GM12878 (cell line): ENCODE measurements at regions not wholly inside any gene's neighbourhood (a gene's known extent, or its start where the extent isn't known, plus 50 kb on each side); places are given as distances from the start of the nearest gene placed in this dataset.

Experiments
- ATAC-seq: fragments of 200-7000 bp; cut with Tn5 transposase; 3 replicates; pipeline ENCODE4 v1.9.1; 2020; ENCODE audit warnings: mild to moderate bottlenecking, moderate library complexity
- BruUV-seq: library from RNA; stranded (reverse); fragments of 400-500 nt; replicated peaks from 2 replicates; lab custom pipeline; 2021; lab: Mats Ljungman, UMichigan
- CTCF ChIA-PET: fragments of 300-600 bp; sonication (Branson Sonifier 250); formaldehyde crosslinking; extraction: SDS; loops from one replicate; lab custom pipeline; 2021; ENCODE audit warnings: inconsistent platforms; lab: Yijun Ruan, JAX
- POLR2A ChIA-PET: fragments of 350-600 bp; formaldehyde crosslinking; extraction: SDS; loops from one replicate; lab custom pipeline; 2021; ENCODE audit warnings: inconsistent platforms; lab: Charles Lee
- RAD21 ChIA-PET: fragments of 300-600 bp; sonication (Branson Sonifier 250); formaldehyde crosslinking; loops from one replicate; lab custom pipeline; 2023; ENCODE audit warnings: antibody characterized with exemption; ENCODE audit not compliant: unreplicated experiment; lab: Charles Lee
- SMC1A ChIA-PET: fragments of 300-600 bp; sonication (Branson Sonifier 250); formaldehyde crosslinking; loops from one replicate; lab custom pipeline; 2023; ENCODE audit not compliant: unreplicated experiment, uncharacterized antibody; lab: Charles Lee
- DNase-seq: peaks from one replicate; pipeline ENCODE4 v3.0.0-alpha.2; 2011; ENCODE audit warnings: low read depth, low spot score
- FAIRE-seq: peaks from 3 replicates; lab custom pipeline; 2011; peaks lifted over from hg19 to GRCh38; lab: Jason Lieb, UNC
- H2AFZ ChIP-seq: 2 replicates; pipeline ENCODE4 v1.6.0; 2011; ENCODE audit warnings: low read depth, low read length, control low read depth; ENCODE audit not compliant: control insufficient read depth
- H3K27ac ChIP-seq: 2 replicates; pipeline ENCODE4 v1.5.1; 2011; ENCODE audit warnings: control low read depth; ENCODE audit not compliant: control insufficient read depth, insufficient read depth
- H3K27me3 ChIP-seq, 2 experiments: replicated peaks in 1 of 2; 2 replicates each; pipeline versions ENCODE4 v1.6.0 to v1.6.1; 2011; ENCODE audit warnings: low read length in 1 of 2; ENCODE audit not compliant: control insufficient read depth in 2 of 2, insufficient read depth in 2 of 2
- H3K36me3 ChIP-seq, 2 experiments: 2 replicates each; pipeline ENCODE4 v1.5.1; 2011; ENCODE audit warnings: low read length in 1 of 2; ENCODE audit not compliant: control insufficient read depth in 2 of 2, insufficient read depth in 2 of 2
- H3K4me1 ChIP-seq: 2 replicates; pipeline ENCODE4 v1.6.1; 2011; ENCODE audit warnings: mild to moderate bottlenecking, low read length, moderate library complexity, mixed read lengths; ENCODE audit not compliant: control insufficient read depth, insufficient read depth
- H3K4me2 ChIP-seq: 2 replicates; pipeline ENCODE4 v1.6.0; 2011; ENCODE audit warnings: control low read depth; ENCODE audit not compliant: control insufficient read depth, insufficient read depth
- H3K4me3 ChIP-seq: fragments of 200-600 bp; sonication (generic); 2 replicates; pipeline ENCODE4 v1.5.1; 2016
- H3K79me2 ChIP-seq: 2 replicates; pipeline ENCODE4 v1.6.0; 2011; ENCODE audit warnings: low read length; ENCODE audit not compliant: control insufficient read depth, insufficient read depth
- H3K9ac ChIP-seq: 2 replicates; pipeline ENCODE4 v1.8.0; 2011; ENCODE audit warnings: low read length, control low read depth, mixed read lengths; ENCODE audit not compliant: control insufficient read depth, insufficient read depth
- H3K9me3 ChIP-seq: replicated peaks from 3 replicates; pipeline ENCODE4 v1.5.1; 2011; ENCODE audit warnings: mild to moderate bottlenecking, low read length; ENCODE audit not compliant: control insufficient read depth, insufficient read depth
- H4K20me1 ChIP-seq: 2 replicates; pipeline ENCODE4 v1.6.0; 2011; ENCODE audit not compliant: control insufficient read depth, insufficient read depth
- GABPA ChIP-seq: IDR thresholded peaks from 2 replicates; pipeline ENCODE4 v1.6.1; 2014; ENCODE audit warnings: antibody characterized with exemption, low read depth, mild to moderate bottlenecking, inconsistent platforms
- NBN ChIP-seq: fragments of 450-650 bp; IDR thresholded peaks from 2 replicates; pipeline ENCODE4 v1.6.1; 2016
- PML ChIP-seq: IDR thresholded peaks from 2 replicates; pipeline ENCODE4 v1.6.1; 2012; ENCODE audit warnings: low read length, inconsistent platforms
- SUPT20H ChIP-seq: IDR thresholded peaks from 2 replicates; pipeline ENCODE4 v1.6.1; 2011; ENCODE audit warnings: low read depth, mild to moderate bottlenecking, low read length, moderate library complexity, borderline replicate concordance; ENCODE audit not compliant: control insufficient read depth
- SUZ12 ChIP-seq: fragments of 200-600 bp; sonication (generic); IDR thresholded peaks from one replicate; pipeline ENCODE4 v1.6.1; 2018; ENCODE audit warnings: antibody characterized with exemption, mild to moderate bottlenecking; ENCODE audit not compliant: unreplicated experiment
- ZBTB40 ChIP-seq: fragments of 450-650 bp; IDR thresholded peaks from 2 replicates; pipeline ENCODE4 v1.6.1; 2016; ENCODE audit warnings: mild to moderate bottlenecking, moderate library complexity, borderline replicate concordance
- ZNF217 ChIP-seq: fragments of 450-650 bp; IDR thresholded peaks from 2 replicates; pipeline ENCODE4 v1.6.1; 2017; ENCODE audit warnings: antibody characterized with exemption, mild to moderate bottlenecking
- in situ Hi-C: fragments of 300-500 bp; cut with MboI; formaldehyde crosslinking; loops from 9 replicates; pipeline ENCODE4 v1.14.3; 2018; ENCODE audit warnings: mixed read lengths
- intact Hi-C: fragments of 100-400 bp; cut with micrococcal nuclease; formaldehyde crosslinking; loops from one replicate; pipeline ENCODE4 v1.14.2; 2022; ENCODE audit not compliant: unreplicated experiment

- Histone ChIP-seq H4K20me1 (no peaks in the 10 kb centered on the region), H3K79me2 (no peaks in the 10 kb centered on the region), H2AFZ (no peak overlapping the region)
- no peak for DNase-seq
- SMC1A ChIA-PET: no interaction called here
- in situ Hi-C loops: no loop called here
- POLR2A ChIA-PET: no interaction called here
- TF ChIP-seq ZBTB40 (no peak), NBN (no peak), SUPT20H (no peak), ZNF217 (no peak), GABPA (no peak), PML (no peak), SUZ12 (no peak)
- TF ChIP-seq, all 136 proteins: peak for 0
- H3K27me3 ChIP-seq: no peaks in the 10 kb centered on the region
- FAIRE-seq (no peak), ATAC-seq (no peak)
- H3K27ac ChIP-seq: no peak overlapping the region
- intact Hi-C loops: no loop called here
- no peak overlapping the region for H3K4me2 ChIP-seq
- H3K4me3 ChIP-seq: no peak overlapping the region
- H3K9ac ChIP-seq: no peak overlapping the region
- H3K9me3 ChIP-seq: no peaks in the 10 kb centered on the region
- ChIA-PET RAD21 (no interaction called here), CTCF (no interaction called here)
- H3K4me1 ChIP-seq: no peaks in the 10 kb centered on the region
- BruUV-seq: no TSS peak
- no peaks in the 10 kb centered on the region for H3K36me3 ChIP-seq
Measured at GRCh38 chr5:162870966-162871365, 566.4 kb upstream of the CCNG1 start.
